ENCODE measurements at regions not wholly inside any gene's neighbourhood (a gene's known extent, or its start where the extent isn't known, plus 50 kb on each side); places are given as distances from the start of the nearest gene placed in this dataset.

- no peak for DNase-seq
Measured at GRCh38 chr10:4088354-4089066, 303.5 kb upstream of the KLF6 start.

GRCh38 chr10:4086131-4086898, 301.3 kb upstream of the KLF6 start:
- no peak for DNase-seq

DNA sequence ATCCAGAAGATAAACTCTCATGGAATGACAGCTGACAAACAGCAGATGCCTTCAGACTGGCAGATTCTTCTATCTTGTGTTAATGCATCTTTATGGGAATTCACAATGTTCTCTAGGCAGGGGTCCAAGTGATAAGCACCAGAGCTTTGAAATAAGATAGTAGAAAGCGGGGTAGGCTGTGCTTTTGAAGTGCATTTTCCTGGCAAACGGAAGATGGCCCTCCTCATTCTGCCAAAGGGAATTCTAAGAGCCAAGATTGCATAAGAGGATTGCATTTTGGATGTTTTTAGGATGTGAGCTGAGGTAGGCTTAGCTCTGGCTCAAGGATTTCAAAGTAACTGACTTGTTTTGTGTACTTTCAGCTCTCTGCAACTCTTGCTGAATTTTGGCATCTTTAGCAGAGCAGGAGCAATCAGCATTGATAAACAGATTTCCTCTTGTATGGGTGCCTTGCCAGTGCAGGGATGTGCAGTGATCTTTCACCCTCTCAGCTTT, 298.5 kb upstream of the KLF6 start:
- DNase-seq = no peak

DNA sequence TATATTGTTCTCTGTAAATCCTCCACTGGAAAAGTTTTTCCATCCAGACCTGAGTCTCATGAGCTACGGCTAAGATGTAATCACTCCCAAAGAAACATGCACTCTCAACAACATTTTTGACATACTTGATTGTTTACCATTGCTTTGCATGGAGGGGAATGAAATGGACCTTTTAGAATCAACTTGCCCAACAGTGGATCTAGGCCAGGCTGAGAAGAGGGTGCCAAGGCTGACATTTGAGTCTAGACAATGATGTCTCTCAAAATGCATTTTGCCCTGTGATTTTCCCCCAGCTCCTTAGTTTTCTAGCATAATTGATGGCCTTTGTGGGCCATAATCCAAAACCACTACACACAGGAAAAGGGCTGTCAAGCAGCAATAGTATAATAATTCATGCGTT, 297.9 kb upstream of the KLF6 start:
- no peak for DNase-seq

DNA sequence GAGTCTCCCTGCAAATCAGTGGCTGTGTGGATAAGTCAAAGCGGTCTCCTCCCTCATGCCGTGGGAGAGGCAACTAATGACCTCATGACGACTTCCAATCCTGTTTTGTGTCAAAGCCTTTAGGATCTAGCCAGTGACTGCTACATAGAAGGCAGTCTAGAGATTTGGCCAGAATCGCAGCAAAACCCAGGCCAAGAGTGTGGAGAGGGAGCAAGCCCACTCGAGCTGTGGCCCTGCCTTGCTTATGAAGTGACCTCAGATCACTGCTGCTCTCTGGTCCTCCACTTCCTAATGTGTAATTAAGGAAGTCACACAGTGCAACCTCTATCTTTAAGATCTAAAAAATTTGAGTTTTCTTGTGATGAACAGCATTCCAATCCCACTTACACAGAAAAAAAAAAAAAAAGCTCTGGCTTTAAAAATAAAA, 296.7 kb upstream of the KLF6 start:
- DNase-seq = no peak

DNA sequence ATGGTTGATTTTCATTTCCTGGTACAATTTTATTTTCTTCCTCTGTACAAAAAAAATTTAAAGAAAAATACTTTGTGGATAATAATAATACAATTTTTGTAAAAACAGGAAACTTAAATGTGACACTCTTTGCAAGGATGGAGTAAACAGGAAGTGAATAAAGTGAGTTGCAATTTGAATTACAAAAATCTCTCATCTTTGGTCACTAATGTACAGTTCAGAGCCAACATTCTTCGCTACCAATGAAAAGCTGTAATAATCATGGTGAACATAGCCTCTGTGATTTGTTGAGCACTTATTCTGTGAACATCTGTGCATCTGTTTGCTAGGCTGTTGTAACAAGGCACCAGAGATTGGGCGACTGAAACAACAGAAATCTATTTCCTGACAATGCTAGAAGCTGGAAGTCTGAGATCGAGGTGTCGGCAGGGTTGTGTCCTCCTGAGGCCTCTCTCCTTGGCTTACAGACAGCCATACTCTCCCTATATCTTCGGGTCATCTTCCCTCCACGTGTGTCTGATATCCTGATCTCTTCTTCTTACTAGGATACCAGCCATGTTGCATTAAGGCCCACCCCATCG, 295.3 kb upstream of the KLF6 start:
- no peak for DNase-seq

GRCh38 chr10:4079803-4080202, 294.8 kb upstream of the KLF6 start:
- DNase-seq = no peak

- DNase-seq = no peak
Measured at GRCh38 chr10:4077804-4078203, 292.8 kb upstream of the KLF6 start.

GRCh38 chr10:4076983-4077382, 292.0 kb upstream of the KLF6 start:
- DNase-seq = no peak

DNA sequence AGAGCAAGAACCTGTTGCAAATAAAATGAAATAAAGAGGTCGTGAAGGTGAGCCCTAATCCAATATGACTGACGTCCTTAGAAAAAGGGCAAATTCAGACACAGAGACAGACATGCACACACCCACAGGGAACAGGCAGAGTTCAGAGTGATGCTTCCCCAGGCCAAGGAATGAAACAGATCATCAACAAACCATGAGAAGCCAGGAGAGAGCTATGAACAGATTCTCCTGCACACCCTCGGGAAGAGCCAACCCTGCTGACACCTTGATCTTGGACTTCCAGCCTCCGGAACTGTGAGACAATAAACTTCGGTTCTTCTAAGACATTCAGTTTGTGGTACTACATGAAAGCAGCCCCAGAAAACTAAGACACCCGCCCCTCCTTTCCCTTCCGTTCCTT, 290.4 kb upstream of the KLF6 start:
- DNase-seq = no peak

DNA sequence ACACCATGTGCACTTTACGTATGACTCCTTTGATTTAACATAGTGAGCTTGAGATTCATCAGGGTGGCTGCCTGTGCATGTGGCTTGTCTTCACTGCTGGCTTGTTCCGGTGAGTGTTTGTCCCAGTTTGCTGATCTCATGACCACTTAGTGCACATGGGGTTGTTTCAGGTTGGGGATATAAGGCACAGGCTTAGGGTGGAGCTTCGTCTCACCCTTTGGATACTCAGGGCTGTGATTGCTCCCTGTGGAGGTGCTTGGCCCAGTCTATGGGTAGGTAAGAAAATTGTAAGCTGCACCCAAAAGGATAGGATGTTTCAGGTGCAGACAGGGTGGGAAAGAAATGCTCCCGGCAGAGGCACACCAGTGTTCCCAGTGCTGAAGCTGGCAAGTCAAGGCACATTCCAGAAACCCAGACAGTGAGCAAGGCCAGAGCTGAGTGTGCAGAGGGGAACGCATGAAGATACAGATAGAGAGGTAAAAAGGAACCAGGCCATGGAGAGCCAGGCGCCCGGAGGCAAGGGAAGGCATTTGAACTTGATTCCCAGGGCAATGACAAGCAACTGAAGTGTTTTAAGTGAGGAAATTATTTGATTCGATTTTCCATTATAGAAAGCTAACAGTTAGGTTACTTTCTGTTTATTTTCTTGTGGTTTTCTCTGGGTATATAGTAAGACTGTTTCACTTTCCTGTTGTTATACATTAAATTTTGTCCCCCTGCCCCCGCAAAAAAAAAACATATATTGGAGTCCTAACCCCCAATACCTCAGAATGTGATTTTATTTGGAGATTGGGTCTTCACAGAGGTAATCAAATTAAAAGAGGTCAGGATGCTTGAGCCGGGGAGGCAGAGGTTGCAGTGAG, 289.8 kb upstream of the KLF6 start:
- DNase-seq = no peak

DNA sequence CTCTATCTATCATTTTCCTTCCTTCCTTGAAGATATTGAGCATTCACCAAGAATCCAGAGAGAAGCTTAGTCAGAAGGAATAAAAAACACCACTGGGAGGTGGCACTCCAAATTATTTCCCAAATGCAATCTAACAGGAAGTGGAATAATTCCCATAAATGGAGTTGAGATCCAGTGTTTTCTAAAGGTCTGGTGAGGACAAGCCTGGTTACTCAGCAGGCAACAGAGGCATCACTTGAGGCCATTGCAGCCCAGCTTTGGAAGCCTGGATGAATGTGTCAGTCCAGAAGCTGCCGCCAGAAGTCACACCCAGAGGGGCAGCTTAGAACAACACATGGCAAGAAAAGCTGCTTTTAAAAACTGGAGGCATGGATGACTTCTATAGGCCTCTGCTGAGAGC, 288.9 kb upstream of the KLF6 start:
- no peak for DNase-seq

DNA sequence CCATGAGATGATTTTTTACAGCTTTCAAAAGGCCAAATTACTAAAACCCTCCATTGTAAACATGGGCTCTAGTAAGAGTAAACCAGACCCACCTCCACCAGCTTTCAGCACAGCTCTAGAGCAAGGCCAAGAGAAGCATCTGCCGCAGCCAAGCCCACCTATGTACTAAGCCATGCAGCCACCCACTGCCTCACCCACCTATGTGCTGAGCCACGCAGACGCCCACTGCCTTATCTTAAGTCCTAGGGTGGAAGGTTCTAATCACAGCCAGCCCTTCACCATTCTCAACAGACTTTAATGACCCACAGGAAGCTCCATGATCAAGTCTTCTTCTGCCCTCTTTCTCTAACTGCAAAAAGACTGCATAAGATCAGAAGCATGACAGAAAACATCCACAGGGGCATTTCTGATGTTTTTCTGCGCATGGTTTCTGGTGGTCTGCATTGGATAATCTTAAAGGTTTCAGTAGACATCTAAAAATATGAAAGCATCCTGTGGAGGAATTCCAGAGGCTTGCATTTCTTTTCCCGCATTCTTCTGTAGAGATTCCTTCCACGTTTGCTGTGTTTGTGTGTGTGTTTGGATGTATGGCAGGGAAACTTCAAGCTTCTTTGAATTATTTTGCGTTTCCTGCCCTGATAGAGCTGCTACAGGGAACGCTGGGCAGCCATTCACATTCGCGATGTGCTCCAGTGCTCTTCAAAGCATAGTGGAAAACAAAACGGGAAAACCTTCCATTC, 286.1 kb upstream of the KLF6 start:
- DNase-seq = no peak

GRCh38 chr10:4070184-4070583, 285.2 kb upstream of the KLF6 start:
- no peak for DNase-seq

- no peak for DNase-seq
Measured at GRCh38 chr10:4069491-4069890, 284.5 kb upstream of the KLF6 start.

GRCh38 chr10:4068629-4069028, 283.6 kb upstream of the KLF6 start:
- DNase-seq = no peak

DNA sequence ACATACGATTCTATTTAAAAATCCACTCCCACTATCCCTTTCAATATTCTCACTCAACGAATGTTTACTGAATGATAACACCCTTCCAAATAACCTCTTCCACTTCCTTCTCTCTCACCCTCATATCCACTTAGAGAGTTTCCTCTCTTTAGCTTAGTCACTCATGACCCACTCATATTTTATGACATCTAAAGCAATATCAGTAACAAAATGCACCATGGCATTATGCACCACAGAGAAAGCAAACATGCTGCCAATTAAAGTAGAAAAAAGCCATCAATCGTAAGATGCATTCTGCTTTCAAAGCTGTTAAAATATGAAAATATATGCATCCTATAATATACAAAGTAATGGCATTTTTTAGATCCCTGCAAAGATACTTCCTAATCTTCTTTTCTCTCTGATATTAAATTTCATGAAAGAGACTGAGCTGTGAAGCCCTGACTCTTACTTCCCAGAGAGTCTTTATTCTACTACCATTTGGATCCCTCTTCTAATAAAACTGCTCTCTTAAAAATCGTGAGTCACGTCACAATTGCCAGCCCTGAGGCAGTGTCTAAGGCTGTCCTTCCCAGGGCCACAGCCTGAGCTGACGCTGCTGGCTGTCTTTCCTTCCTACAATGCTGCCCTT, 283.0 kb upstream of the KLF6 start:
- no peak for DNase-seq

DNA sequence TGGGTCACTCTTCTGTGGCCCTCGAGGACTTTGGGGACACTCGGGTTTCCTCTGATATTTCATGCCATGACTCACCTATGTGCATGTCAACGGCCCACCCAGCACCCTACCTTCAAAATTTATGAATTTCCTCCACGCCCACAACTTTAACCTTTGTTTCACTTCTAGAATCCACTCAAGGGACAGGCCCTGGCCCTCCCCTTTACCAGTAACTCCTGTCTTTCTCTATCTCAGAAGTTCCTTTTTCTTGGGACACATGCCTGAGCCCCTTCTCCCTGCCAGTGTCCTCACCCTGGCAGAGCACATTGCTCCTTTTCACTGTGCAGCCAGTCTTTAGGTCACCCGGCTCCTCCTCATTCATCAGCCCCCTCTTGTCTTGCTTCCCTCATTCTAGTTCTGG, 282.5 kb upstream of the KLF6 start:
- peak; percentile 20 for DNase-seq

DNA sequence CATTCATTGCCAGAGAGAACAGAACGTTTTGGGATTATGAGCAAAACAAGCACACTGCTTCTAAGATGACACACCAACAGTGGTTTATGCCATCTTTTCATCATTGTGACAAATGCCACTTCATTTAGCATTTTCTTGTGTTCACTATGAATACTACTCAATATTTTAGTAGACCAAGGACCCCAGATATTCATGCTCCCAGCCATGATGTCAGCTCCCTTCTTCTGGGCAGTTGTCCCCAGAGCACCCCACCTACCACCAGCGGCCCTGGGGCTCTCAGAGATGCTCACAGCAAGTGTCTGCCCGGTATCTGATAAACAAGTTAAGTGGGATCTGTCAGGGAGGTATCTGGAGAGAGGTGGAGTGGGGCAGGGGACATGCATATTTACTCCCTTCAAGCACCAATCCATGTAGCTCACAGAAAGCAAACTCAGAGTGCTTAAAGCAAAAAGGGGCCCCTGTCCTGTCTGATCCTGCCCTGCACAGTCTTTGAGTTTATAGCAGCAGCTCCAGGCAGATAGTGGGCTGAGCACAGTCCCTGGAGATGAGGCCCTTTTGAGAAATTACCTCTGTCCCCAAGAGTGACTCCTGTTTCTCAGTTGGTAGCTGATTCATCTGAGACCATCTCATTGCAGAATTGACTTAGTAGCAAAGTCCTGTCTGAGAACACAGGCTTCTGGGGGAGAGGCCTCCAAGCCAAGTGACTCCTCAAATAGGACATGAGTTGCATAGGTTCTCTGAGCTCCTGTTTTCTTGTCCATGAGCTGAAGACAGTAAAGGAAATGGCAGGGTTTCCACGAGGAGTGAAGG, 281.8 kb upstream of the KLF6 start:
- DNase-seq = no peak

GRCh38 chr10:4064489-4064888, 279.5 kb upstream of the KLF6 start:
- no peak for DNase-seq

DNA sequence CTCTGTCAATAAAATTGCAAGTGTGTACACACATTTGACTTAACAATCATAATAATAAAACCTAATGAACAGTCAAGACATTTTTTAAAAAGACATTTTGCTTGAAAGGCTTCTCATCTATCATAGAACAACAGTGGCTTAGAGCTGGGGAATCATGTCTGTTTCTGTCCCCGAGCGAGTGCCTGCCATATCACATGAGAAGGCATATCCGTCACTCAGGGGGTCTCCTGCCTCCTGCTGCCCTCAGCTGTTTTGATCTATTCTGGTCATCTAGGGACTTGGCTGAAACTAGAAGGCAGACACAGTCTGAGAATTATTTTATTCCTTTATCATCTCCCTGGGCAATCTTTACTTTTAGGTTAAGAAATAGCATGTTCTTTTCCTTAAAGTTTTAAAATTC, 278.7 kb upstream of the KLF6 start:
- no peak for DNase-seq
